Uterus (tissue), 3 donors: ENCODE measurements at regions not wholly inside any gene's neighbourhood (a gene's known extent, or its start where the extent isn't known, plus 50 kb on each side); places are given as distances from the start of the nearest gene placed in this dataset.

Experiments
- DNase-seq, 2 donors: peaks; one replicate each; pipeline ENCODE4 v3.0.0-alpha.2; 2019 to 2020
- H3K27ac ChIP-seq, 2 donors: fragments of 200-600 bp; sonication (generic); 1 replicate in 1 of 2; 2 replicates in 1 of 2; pipeline ENCODE4 v1.5.1; 2016 to 2018
- H3K27me3 ChIP-seq, 2 donors: fragments of 200-600 bp; sonication (generic); one replicate each; pipeline ENCODE4 v1.5.1; 2018 to 2019; ENCODE audit warnings: control low read depth in 1 of 2
- H3K36me3 ChIP-seq, 2 donors: fragments of 200-600 bp; sonication (generic); one replicate each; pipeline ENCODE4 v1.5.1; 2019; ENCODE audit warnings: control low read depth in 1 of 2
- H3K4me1 ChIP-seq, 2 donors: fragments of 200-600 bp; sonication (generic); one replicate each; pipeline ENCODE4 v1.5.1; 2018 to 2019; ENCODE audit warnings: control low read depth in 1 of 2
- H3K4me3 ChIP-seq, 2 donors: fragments of 200-600 bp; sonication (generic); 1 replicate in 1 of 2; 2 replicates in 1 of 2; pipeline ENCODE4 v1.5.1; 2018 to 2019; ENCODE audit warnings: mild to moderate bottlenecking in 1 of 2
- H3K9me3 ChIP-seq, 2 donors: fragments of 200-600 bp; sonication (generic); one replicate each; pipeline ENCODE4 v1.5.1; 2019; ENCODE audit warnings: control low read depth in 1 of 2
- POLR2A ChIP-seq, 2 donors: fragments of 450-650 bp; IDR thresholded peaks; one replicate each; pipeline ENCODE4 v1.6.1; 2016; ENCODE audit warnings: antibody characterized with exemption in 2 of 2, mild to moderate bottlenecking in 1 of 2, moderate library complexity in 1 of 2
- intact Hi-C: fragments of 100-400 bp; cut with DNase I; formaldehyde crosslinking; loops from one replicate; pipeline ENCODE4 v1.15.1; 2023; ENCODE audit warnings: low total_unique reads
- TF ChIP-seq, protein P1 (sequence below), 4 experiments: fragments of 200-600 bp in 2 of 4; fragments of 450-650 bp in 2 of 4; sonication (generic) in 2 of 4; IDR thresholded peaks; one replicate each; pipeline ENCODE4 v1.5.1; 2016 to 2019; ENCODE audit warnings: antibody characterized with exemption in 4 of 4, mild to moderate bottlenecking in 2 of 4, moderate library complexity in 1 of 4
- donor health status: DM: yes; HTN: yes; CAD: no.

DNA sequence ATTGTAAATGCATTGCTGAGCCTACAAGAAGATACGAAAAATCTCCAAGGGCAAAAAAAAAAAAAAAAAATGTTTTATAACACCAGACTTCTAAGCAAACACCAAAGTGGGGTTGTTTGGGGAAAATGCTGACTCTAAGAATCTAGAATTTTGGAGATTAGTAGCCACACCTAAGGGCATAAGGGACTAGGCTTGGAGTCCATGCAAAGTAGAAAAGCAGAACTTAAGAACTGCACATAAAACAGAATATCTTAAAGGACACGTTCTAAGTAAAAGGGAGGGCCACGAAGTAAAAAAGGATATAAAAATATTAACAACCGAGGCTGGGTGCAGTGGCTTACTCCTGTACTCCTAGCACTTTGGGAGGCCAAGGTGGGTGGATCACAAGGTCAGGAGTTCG is 269.8 kb upstream of the AUTS2 start:
- intact Hi-C loops = no loop called here
- no peaks in the 10 kb centered on the region for H3K9me3 ChIP-seq
- no peaks in the 10 kb centered on the region for H3K4me1 ChIP-seq
- TF ChIP-seq POLR2A (IDR thresholded peaks at IDR 0.05) = no peak
- TF ChIP-seq, protein P1, sequence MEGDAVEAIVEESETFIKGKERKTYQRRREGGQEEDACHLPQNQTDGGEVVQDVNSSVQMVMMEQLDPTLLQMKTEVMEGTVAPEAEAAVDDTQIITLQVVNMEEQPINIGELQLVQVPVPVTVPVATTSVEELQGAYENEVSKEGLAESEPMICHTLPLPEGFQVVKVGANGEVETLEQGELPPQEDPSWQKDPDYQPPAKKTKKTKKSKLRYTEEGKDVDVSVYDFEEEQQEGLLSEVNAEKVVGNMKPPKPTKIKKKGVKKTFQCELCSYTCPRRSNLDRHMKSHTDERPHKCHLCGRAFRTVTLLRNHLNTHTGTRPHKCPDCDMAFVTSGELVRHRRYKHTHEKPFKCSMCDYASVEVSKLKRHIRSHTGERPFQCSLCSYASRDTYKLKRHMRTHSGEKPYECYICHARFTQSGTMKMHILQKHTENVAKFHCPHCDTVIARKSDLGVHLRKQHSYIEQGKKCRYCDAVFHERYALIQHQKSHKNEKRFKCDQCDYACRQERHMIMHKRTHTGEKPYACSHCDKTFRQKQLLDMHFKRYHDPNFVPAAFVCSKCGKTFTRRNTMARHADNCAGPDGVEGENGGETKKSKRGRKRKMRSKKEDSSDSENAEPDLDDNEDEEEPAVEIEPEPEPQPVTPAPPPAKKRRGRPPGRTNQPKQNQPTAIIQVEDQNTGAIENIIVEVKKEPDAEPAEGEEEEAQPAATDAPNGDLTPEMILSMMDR (IDR thresholded peaks at IDR 0.05) = no peak
- H3K27ac ChIP-seq = no peak overlapping the region
- no peaks in the 10 kb centered on the region for H3K27me3 ChIP-seq
- DNase-seq = no peak
- no peak overlapping the region for H3K4me3 ChIP-seq
- H3K36me3 ChIP-seq = no peaks in the 10 kb centered on the region

DNA sequence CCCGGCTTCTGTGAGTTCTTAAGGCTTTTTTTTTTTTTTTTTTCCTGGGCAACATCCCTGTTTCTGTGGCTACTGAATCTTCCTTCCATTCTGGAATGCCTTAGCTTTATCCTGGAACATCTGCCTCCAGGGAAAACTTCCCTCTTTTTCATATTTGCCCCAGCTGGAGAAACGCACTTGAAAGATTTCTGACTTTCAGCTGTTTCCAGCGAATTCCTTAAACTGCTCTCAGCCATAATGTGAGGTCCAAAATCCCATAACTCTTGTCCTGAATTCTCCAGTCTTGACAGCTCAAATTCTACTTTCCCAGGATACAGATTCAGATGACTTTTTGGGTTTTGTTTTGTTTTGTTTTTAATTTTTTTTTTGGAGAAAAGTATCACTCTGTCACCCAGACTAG is 263.6 kb upstream of the AUTS2 start:
- Histone ChIP-seq H3K4me1 (no peaks in the 10 kb centered on the region), H3K27ac (no peak overlapping the region), H3K9me3 (no peaks in the 10 kb centered on the region), H3K36me3 (no peaks in the 10 kb centered on the region), H3K27me3 (no peaks in the 10 kb centered on the region), H3K4me3 (no peak overlapping the region)
- no peak for DNase-seq
- no peak for TF ChIP-seq POLR2A (IDR thresholded peaks at IDR 0.05)
- TF ChIP-seq, protein P1 (IDR thresholded peaks at IDR 0.05) = no peak
- intact Hi-C loops = no loop called here

DNA sequence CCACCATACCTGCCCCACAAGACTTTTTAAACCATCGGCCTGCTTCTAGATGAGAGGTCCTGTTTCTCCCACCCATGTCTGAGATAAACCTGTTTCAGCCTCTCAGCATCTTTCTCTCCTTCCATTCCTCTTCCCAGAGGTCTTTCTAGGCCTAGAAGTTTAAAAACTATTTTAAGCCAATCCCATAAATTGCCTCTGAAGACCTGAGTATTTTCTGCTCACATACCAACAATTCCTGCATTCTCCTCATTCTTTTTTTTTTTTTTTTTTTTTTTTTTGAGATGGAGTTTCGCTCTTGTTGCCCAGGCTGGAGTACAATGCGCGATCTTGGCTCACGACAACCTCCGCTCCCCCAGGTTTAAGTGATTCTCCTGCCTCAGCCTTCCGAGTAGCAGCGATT is 262.9 kb upstream of the AUTS2 start:
- intact Hi-C loops = no loop called here
- Histone ChIP-seq H3K27ac (no peak overlapping the region), H3K27me3 (no peaks in the 10 kb centered on the region), H3K4me3 (no peak overlapping the region), H3K36me3 (no peaks in the 10 kb centered on the region), H3K9me3 (no peaks in the 10 kb centered on the region), H3K4me1 (no peaks in the 10 kb centered on the region)
- no peak for TF ChIP-seq POLR2A (IDR thresholded peaks at IDR 0.05)
- TF ChIP-seq, protein P1 (IDR thresholded peaks at IDR 0.05) = no peak
- DNase-seq = no peak

DNA sequence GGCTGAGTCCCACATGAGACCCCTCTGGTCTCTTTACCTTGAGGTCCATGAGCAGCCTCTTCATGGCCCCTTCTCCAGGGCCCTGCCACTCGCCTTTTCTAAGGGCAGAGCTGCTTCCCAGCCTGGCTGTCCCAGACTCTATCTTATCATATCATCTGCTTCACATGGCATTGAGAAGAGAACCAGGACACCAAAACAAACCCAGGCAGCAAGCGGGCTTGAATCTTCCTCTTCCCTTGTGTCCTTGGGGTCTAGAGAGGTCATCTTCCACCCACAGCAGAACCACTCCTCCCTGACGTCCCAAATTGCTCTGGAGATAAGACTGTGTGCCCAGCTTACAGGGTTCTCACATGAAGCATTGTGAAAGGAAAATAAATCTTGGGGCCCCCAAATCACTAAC is 261.3 kb upstream of the AUTS2 start:
- TF ChIP-seq POLR2A (IDR thresholded peaks at IDR 0.05) = no peak
- TF ChIP-seq, protein P1 (IDR thresholded peaks at IDR 0.05) = no peak
- DNase-seq = no peak
- intact Hi-C loops = no loop called here
- H3K4me3 ChIP-seq = no peak overlapping the region
- no peaks in the 10 kb centered on the region for H3K9me3 ChIP-seq
- no peak overlapping the region for H3K27ac ChIP-seq
- no peaks in the 10 kb centered on the region for H3K27me3 ChIP-seq
- no peaks in the 10 kb centered on the region for H3K4me1 ChIP-seq
- H3K36me3 ChIP-seq = no peaks in the 10 kb centered on the region

DNA sequence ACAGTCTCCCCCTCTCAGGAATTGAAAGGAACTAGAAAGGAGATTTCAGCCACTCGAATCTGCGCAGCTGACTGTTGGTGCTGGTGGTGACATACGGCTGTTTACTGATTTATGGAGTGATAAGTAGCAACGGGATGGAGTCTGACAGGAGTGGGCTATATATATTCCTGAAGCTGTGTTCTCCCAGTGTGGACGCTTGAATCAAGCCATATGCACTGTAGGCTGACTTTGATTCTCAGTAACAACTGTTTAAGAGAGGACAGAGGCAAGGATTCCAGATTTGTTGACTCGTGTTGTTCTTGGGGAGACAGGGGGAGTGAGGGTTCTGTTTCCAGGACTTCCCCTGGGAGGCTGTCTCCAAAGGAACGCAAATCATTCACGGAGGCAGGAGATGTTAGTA is 260.1 kb upstream of the AUTS2 start:
- Histone ChIP-seq H3K36me3 (no peaks in the 10 kb centered on the region), H3K4me1 (no peaks in the 10 kb centered on the region), H3K9me3 (no peaks in the 10 kb centered on the region), H3K4me3 (no peak overlapping the region), H3K27ac (no peak overlapping the region), H3K27me3 (no peaks in the 10 kb centered on the region)
- TF ChIP-seq, protein P1 (IDR thresholded peaks at IDR 0.05) = no peak
- no peak for TF ChIP-seq POLR2A (IDR thresholded peaks at IDR 0.05)
- no peak for DNase-seq
- intact Hi-C loops = no loop called here
